ENCODE measurements at regions not wholly inside any gene's neighbourhood (a gene's known extent, or its start where the extent isn't known, plus 50 kb on each side); places are given as distances from the start of the nearest gene placed in this dataset.

DNA sequence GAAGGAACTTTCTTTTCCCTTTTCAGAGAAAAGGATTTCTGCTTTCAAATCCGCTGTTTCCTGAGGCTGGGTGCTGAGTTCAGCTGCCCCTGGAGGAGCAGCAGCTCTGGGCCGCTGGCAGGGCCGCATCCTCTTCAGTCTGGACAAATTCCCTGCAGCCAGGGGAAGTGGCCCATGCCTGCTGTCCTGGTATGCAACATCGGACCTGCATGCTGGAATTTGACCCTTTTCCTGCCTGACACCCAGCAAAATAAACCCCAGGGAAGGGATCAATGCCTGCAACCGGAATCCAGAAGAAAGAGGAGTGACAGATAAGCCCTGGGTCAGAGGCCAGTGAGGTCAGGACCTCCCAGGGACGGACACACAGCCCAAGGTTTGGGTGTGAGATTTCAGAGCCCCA lies 54.1 kb upstream of the LINC01488 start:
- H3K27me3 ChIP-seq (ENCODE audit: insufficient read depth, low read length) = no peaks in the 10 kb centered on the region

GRCh38 chr11:69427906-69428880 lies 53.3 kb upstream of the LINC01488 start:
- H3K27ac ChIP-seq (ENCODE audit: low read depth, low read length) = no peak overlapping the region
- Mint-ChIP-seq H3K27ac (ENCODE audit: unreplicated experiment) (no peak overlapping the region), H3K36me3 (ENCODE audit: low read depth, unreplicated experiment) (no peaks in the 10 kb centered on the region), H3K4me3 (ENCODE audit: unreplicated experiment) (no peak overlapping the region), H3K4me1 (ENCODE audit: low read depth, unreplicated experiment) (peaks cover 1% of the 10 kb centered on the region), H3K27me3 (ENCODE audit: low read depth, unreplicated experiment) (peaks cover 17% of the 10 kb centered on the region), H3K9me3 (ENCODE audit: unreplicated experiment) (peaks cover 11% of the 10 kb centered on the region)
- DNase-seq (ENCODE audit: low read depth) (no peak), FAIRE-seq (no peak)
- H3K79me2 ChIP-seq (ENCODE audit: insufficient read depth, low read length) = no peaks in the 10 kb centered on the region
- H3K4me3 ChIP-seq (ENCODE audit: insufficient read depth, low read depth, low read length) = no peak overlapping the region
- no peaks in the 10 kb centered on the region for H3K4me1 ChIP-seq (ENCODE audit: insufficient read depth, low read length)
- no peak overlapping the region for H3K9ac ChIP-seq (ENCODE audit: low read length)
- TF ChIP-seq, protein P1, sequence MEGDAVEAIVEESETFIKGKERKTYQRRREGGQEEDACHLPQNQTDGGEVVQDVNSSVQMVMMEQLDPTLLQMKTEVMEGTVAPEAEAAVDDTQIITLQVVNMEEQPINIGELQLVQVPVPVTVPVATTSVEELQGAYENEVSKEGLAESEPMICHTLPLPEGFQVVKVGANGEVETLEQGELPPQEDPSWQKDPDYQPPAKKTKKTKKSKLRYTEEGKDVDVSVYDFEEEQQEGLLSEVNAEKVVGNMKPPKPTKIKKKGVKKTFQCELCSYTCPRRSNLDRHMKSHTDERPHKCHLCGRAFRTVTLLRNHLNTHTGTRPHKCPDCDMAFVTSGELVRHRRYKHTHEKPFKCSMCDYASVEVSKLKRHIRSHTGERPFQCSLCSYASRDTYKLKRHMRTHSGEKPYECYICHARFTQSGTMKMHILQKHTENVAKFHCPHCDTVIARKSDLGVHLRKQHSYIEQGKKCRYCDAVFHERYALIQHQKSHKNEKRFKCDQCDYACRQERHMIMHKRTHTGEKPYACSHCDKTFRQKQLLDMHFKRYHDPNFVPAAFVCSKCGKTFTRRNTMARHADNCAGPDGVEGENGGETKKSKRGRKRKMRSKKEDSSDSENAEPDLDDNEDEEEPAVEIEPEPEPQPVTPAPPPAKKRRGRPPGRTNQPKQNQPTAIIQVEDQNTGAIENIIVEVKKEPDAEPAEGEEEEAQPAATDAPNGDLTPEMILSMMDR (IDR thresholded peaks at IDR 0.05; ENCODE audit: insufficient read depth, low read depth, low read length) = no peak
- TF ChIP-seq EZH2 (IDR thresholded peaks at IDR 0.05; ENCODE audit: insufficient read depth, low read length) = no peak
- H2AFZ ChIP-seq (ENCODE audit: low read depth, low read length) = no peak overlapping the region
- peaks cover 7% of the 10 kb centered on the region for H3K9me3 ChIP-seq (ENCODE audit: insufficient read depth, low read depth, low read length)
- no peaks in the 10 kb centered on the region for H3K36me3 ChIP-seq (ENCODE audit: insufficient read depth, low read length)
- H3K4me2 ChIP-seq (ENCODE audit: low read length) = no peak overlapping the region
- H4K20me1 ChIP-seq (ENCODE audit: insufficient read depth, low read length) = no peaks in the 10 kb centered on the region
- no peaks in the 10 kb centered on the region for H3K27me3 ChIP-seq (ENCODE audit: insufficient read depth, low read length)

More for the DNA sequence above, 54.1 kb upstream of the LINC01488 start:
- Histone ChIP-seq H3K4me3 (ENCODE audit: insufficient read depth, low read depth, low read length) (no peak overlapping the region), H3K4me1 (ENCODE audit: insufficient read depth, low read length) (no peaks in the 10 kb centered on the region), H4K20me1 (ENCODE audit: insufficient read depth, low read length) (no peaks in the 10 kb centered on the region), H3K4me2 (ENCODE audit: low read length) (no peak overlapping the region), H3K27ac (ENCODE audit: low read depth, low read length) (no peak overlapping the region), H2AFZ (ENCODE audit: low read depth, low read length) (no peak overlapping the region), H3K36me3 (ENCODE audit: insufficient read depth, low read length) (no peaks in the 10 kb centered on the region), H3K9me3 (ENCODE audit: insufficient read depth, low read depth, low read length) (peaks cover 7% of the 10 kb centered on the region), H3K79me2 (ENCODE audit: insufficient read depth, low read length) (no peaks in the 10 kb centered on the region), H3K9ac (ENCODE audit: low read length) (no peak overlapping the region)
- H3K27ac Mint-ChIP-seq (ENCODE audit: unreplicated experiment) = no peak overlapping the region
- TF ChIP-seq, protein P1 (IDR thresholded peaks at IDR 0.05; ENCODE audit: insufficient read depth, low read depth, low read length) = no peak
- no peak for TF ChIP-seq EZH2 (IDR thresholded peaks at IDR 0.05; ENCODE audit: insufficient read depth, low read length)
- FAIRE-seq (no peak), DNase-seq (ENCODE audit: low read depth) (no peak)
- peaks cover 11% of the 10 kb centered on the region for H3K9me3 Mint-ChIP-seq (ENCODE audit: unreplicated experiment)
- H3K36me3 Mint-ChIP-seq (ENCODE audit: low read depth, unreplicated experiment) = no peaks in the 10 kb centered on the region
- no peak overlapping the region for H3K4me3 Mint-ChIP-seq (ENCODE audit: unreplicated experiment)
- H3K27me3 Mint-ChIP-seq (ENCODE audit: low read depth, unreplicated experiment) = peaks cover 17% of the 10 kb centered on the region
- peaks cover 1% of the 10 kb centered on the region for H3K4me1 Mint-ChIP-seq (ENCODE audit: low read depth, unreplicated experiment)

Data from astrocyte (in vitro differentiated cells and primary cell).